Gastrocnemius medialis (tissue), 4 donors: ENCODE measurements at regions not wholly inside any gene's neighbourhood (a gene's known extent, or its start where the extent isn't known, plus 50 kb on each side); places are given as distances from the start of the nearest gene placed in this dataset.

Experiments
- ATAC-seq, 2 donors: fragments of 150-250 bp; one replicate each; pipeline ENCODE4 v1.9.1; 2016
- DNase-seq, 2 donors: peaks; one replicate each; pipeline ENCODE4 v3.0.0-alpha.2; 2019
- H3K27ac ChIP-seq, 4 donors: fragments of 200-600 bp; sonication (generic); 1 replicate in 1 of 4; 2 replicates in 3 of 4; pipeline ENCODE4 v1.5.1; 2016 to 2018; ENCODE audit warnings: mild to moderate bottlenecking in 2 of 4, moderate library complexity in 1 of 4
- H3K27me3 ChIP-seq, 3 donors: fragments of 200-600 bp; sonication (generic) in 2 of 3; 1 replicate in 1 of 3; 2 replicates in 2 of 3; pipeline versions ENCODE4 v1.5.1 to v1.6.0; 2016 to 2019; ENCODE audit warnings: mild to moderate bottlenecking in 1 of 3, moderate library complexity in 1 of 3
- H3K36me3 ChIP-seq, 2 donors: fragments of 200-600 bp; sonication (generic) in 1 of 2; one replicate each; pipeline ENCODE4 v1.5.1; 2017 to 2018
- H3K4me1 ChIP-seq, 2 donors: fragments of 200-600 bp; sonication (generic) in 1 of 2; one replicate each; pipeline ENCODE4 v1.5.1; 2016 to 2017; ENCODE audit warnings: mild to moderate bottlenecking in 2 of 2
- H3K4me3 ChIP-seq, 4 donors: fragments of 200-600 bp; sonication (generic) in 3 of 4; 1 replicate in 1 of 4; 2 replicates in 3 of 4; pipeline ENCODE4 v1.5.1; 2016 to 2019; ENCODE audit warnings: mild to moderate bottlenecking in 2 of 4
- H3K9me3 ChIP-seq, 3 donors: fragments of 200-600 bp; sonication (generic) in 2 of 3; 1 replicate in 1 of 3; 2 replicates in 2 of 3; pipeline ENCODE4 v1.5.1; 2016 to 2019
- POLR2A ChIP-seq, 2 donors: fragments of 450-650 bp; IDR thresholded peaks; one replicate each; pipeline ENCODE4 v1.6.1; 2017; ENCODE audit warnings: antibody characterized with exemption in 2 of 2, mild to moderate bottlenecking in 2 of 2, moderate library complexity in 2 of 2
- in situ Hi-C, 4 donors: fragments of 200-750 bp; cut with MboI; loops; one replicate each; pipeline versions ENCODE4 v1.15.0 to v1.8.0; 2017; ENCODE audit warnings: low sequenced_read_pairs in 4 of 4
- intact Hi-C: fragments of 100-400 bp; cut with DNase I; formaldehyde crosslinking; loops from one replicate; pipeline ENCODE4 v1.15.1; 2023; ENCODE audit warnings: low total_unique reads
- TF ChIP-seq, protein P1 (sequence below), 5 experiments: fragments of 450-650 bp in 3 of 5; fragments of 200-600 bp in 2 of 5; sonication (generic) in 2 of 5; IDR thresholded peaks in 4 of 5; conservative IDR thresholded peaks in 1 of 5; 1 replicate in 4 of 5; 2 replicates in 1 of 5; pipeline ENCODE4 v1.5.1; 2016 to 2019; ENCODE audit warnings: antibody characterized with exemption in 5 of 5, mild to moderate bottlenecking in 3 of 5, moderate library complexity in 3 of 5

- DNase-seq (no peak), ATAC-seq (no peak)
- Histone ChIP-seq H3K36me3 (no peaks in the 10 kb centered on the region), H3K27me3 (no peaks in the 10 kb centered on the region), H3K9me3 (no peaks in the 10 kb centered on the region), H3K27ac (no peak overlapping the region), H3K4me3 (no peak overlapping the region), H3K4me1 (no peaks in the 10 kb centered on the region)
- TF ChIP-seq, protein P1, sequence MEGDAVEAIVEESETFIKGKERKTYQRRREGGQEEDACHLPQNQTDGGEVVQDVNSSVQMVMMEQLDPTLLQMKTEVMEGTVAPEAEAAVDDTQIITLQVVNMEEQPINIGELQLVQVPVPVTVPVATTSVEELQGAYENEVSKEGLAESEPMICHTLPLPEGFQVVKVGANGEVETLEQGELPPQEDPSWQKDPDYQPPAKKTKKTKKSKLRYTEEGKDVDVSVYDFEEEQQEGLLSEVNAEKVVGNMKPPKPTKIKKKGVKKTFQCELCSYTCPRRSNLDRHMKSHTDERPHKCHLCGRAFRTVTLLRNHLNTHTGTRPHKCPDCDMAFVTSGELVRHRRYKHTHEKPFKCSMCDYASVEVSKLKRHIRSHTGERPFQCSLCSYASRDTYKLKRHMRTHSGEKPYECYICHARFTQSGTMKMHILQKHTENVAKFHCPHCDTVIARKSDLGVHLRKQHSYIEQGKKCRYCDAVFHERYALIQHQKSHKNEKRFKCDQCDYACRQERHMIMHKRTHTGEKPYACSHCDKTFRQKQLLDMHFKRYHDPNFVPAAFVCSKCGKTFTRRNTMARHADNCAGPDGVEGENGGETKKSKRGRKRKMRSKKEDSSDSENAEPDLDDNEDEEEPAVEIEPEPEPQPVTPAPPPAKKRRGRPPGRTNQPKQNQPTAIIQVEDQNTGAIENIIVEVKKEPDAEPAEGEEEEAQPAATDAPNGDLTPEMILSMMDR (IDR thresholded peaks at IDR 0.05 in 4 of 5, conservative IDR thresholded peaks at IDR 0.05 in 1 of 5): no peak
- TF ChIP-seq POLR2A (IDR thresholded peaks at IDR 0.05): no peak
- intact Hi-C loops (no loop called here), in situ Hi-C loops (no loop called here)
These were observed 296.8 kb downstream of the WDR72 start for GRCh38 chr15:53462651-53463050.

DNA sequence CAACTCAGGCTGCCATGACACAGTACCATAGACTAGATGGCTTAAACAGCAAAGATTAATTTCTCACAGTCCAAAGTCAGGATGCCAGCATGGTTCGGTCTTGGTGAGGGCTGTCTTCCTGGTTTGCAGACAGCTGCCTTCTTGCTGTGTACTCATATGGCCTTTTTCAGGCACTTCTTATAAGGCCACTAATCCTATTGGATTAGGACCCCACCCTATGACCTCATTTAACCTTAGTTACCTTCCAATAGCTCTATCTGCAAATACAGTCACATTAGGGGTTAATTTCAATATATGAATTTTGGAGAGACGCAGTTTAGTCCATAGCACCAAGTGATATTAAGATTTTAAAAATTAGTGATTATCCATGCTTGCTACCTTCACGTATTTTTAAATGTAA, 297.8 kb downstream of the WDR72 start:
- ATAC-seq: no peak
- no peak for TF ChIP-seq POLR2A (IDR thresholded peaks at IDR 0.05)
- TF ChIP-seq, protein P1 (IDR thresholded peaks at IDR 0.05 in 4 of 5, conservative IDR thresholded peaks at IDR 0.05 in 1 of 5): no peak

GRCh38 chr15:53458736-53459135, 300.7 kb downstream of the WDR72 start:
- intact Hi-C loops: no loop called here

More for the DNA sequence above, 297.8 kb downstream of the WDR72 start:
- H3K9me3 ChIP-seq: no peaks in the 10 kb centered on the region
- H3K4me3 ChIP-seq: no peak overlapping the region
- H3K27ac ChIP-seq: no peak overlapping the region
- H3K27me3 ChIP-seq: no peaks in the 10 kb centered on the region
- no peaks in the 10 kb centered on the region for H3K4me1 ChIP-seq
- DNase-seq: no peak
- in situ Hi-C loops (no loop called here), intact Hi-C loops (no loop called here)
- no peaks in the 10 kb centered on the region for H3K36me3 ChIP-seq

GRCh38 chr15:53457479-53457878, 302.0 kb downstream of the WDR72 start:
- ATAC-seq (no peak), DNase-seq (no peak)
- Histone ChIP-seq H3K27ac (no peak overlapping the region), H3K4me1 (no peaks in the 10 kb centered on the region), H3K27me3 (no peaks in the 10 kb centered on the region), H3K4me3 (no peak overlapping the region), H3K36me3 (no peaks in the 10 kb centered on the region), H3K9me3 (no peaks in the 10 kb centered on the region)
- TF ChIP-seq, protein P1 (IDR thresholded peaks at IDR 0.05 in 4 of 5, conservative IDR thresholded peaks at IDR 0.05 in 1 of 5): no peak
- TF ChIP-seq POLR2A (IDR thresholded peaks at IDR 0.05): no peak
- in situ Hi-C loops (no loop called here), intact Hi-C loops (no loop called here)

More at GRCh38 chr15:53458736-53459135, 300.7 kb downstream of the WDR72 start:
- H3K27ac ChIP-seq: no peak overlapping the region
- in situ Hi-C loops: no loop called here
- no peaks in the 10 kb centered on the region for H3K4me1 ChIP-seq
- no peaks in the 10 kb centered on the region for H3K27me3 ChIP-seq
- H3K4me3 ChIP-seq: no peak overlapping the region
- H3K9me3 ChIP-seq: no peaks in the 10 kb centered on the region
- DNase-seq (no peak), ATAC-seq (no peak)
- TF ChIP-seq POLR2A (IDR thresholded peaks at IDR 0.05): no peak
- TF ChIP-seq, protein P1 (IDR thresholded peaks at IDR 0.05 in 4 of 5, conservative IDR thresholded peaks at IDR 0.05 in 1 of 5): no peak
- no peaks in the 10 kb centered on the region for H3K36me3 ChIP-seq
